ENCODE measurements at regions not wholly inside any gene's neighbourhood (a gene's known extent, or its start where the extent isn't known, plus 50 kb on each side); places are given as distances from the start of the nearest gene placed in this dataset.

GRCh38 chrX:38985945-38986344, 184.7 kb downstream of the MID1IP1 start:
- no peak overlapping the region for H3K4me3 Mint-ChIP-seq
- WGBS (ENCODE audit: insufficient coverage): 0% methylated on average over 1 of the region's 2 CpGs

GRCh38 chrX:38986586-38986985, 185.3 kb downstream of the MID1IP1 start:
- H3K27me3 Mint-ChIP-seq (ENCODE audit: low read depth in 2 of 2): peaks cover 0 to 15% of the 10 kb centered on the region in 2 donors
- Histone ChIP-seq H3K27me3 (ENCODE audit: control insufficient read depth, insufficient read depth, low read length) (no peaks in the 10 kb centered on the region), H3K36me3 (ENCODE audit: control insufficient read depth, insufficient read depth, low read length) (no peaks in the 10 kb centered on the region), H3K27ac (ENCODE audit: low read length) (no peak overlapping the region), H3K9me3 (ENCODE audit: control insufficient read depth, insufficient read depth, low read length) (no peaks in the 10 kb centered on the region), H3K4me1 (ENCODE audit: control insufficient read depth, insufficient read depth, low read length) (no peaks in the 10 kb centered on the region), H3K4me3 (ENCODE audit: low read length) (no peak overlapping the region)
- DNase-seq (no peak), ATAC-seq (no peak)
- no peak for TF ChIP-seq CTCF (IDR thresholded peaks at IDR 0.05)
- H3K36me3 Mint-ChIP-seq: no peaks in the 10 kb centered on the region
- H3K4me3 Mint-ChIP-seq: no peak overlapping the region
- intact Hi-C loops (cut with micrococcal nuclease): loop anchor here (5.0 kb wide), 1 partner anchor 219 kb away; no protein-coding TSS in a partner anchor
- 75% methylated on average over 1 of the region's 3 CpGs for WGBS (ENCODE audit: insufficient coverage)
- no peaks in the 10 kb centered on the region for H3K9me3 Mint-ChIP-seq
- H3K4me1 Mint-ChIP-seq: no peaks in the 10 kb centered on the region
- H3K27ac Mint-ChIP-seq: no peak overlapping the region

More at GRCh38 chrX:38985945-38986344, 184.7 kb downstream of the MID1IP1 start:
- H3K4me1 Mint-ChIP-seq: no peaks in the 10 kb centered on the region
- H3K36me3 Mint-ChIP-seq: no peaks in the 10 kb centered on the region
- Histone ChIP-seq H3K4me3 (ENCODE audit: low read length) (no peak overlapping the region), H3K27me3 (ENCODE audit: control insufficient read depth, insufficient read depth, low read length) (no peaks in the 10 kb centered on the region), H3K4me1 (ENCODE audit: control insufficient read depth, insufficient read depth, low read length) (no peaks in the 10 kb centered on the region), H3K9me3 (ENCODE audit: control insufficient read depth, insufficient read depth, low read length) (no peaks in the 10 kb centered on the region), H3K36me3 (ENCODE audit: control insufficient read depth, insufficient read depth, low read length) (no peaks in the 10 kb centered on the region), H3K27ac (ENCODE audit: low read length) (no peak overlapping the region)
- no peak for ATAC-seq
- no peak for DNase-seq
- H3K9me3 Mint-ChIP-seq: no peaks in the 10 kb centered on the region
- TF ChIP-seq CTCF (IDR thresholded peaks at IDR 0.05): no peak
- H3K27me3 Mint-ChIP-seq (ENCODE audit: low read depth in 2 of 2): peaks cover 0 to 14% of the 10 kb centered on the region in 2 donors
- no peak overlapping the region for H3K27ac Mint-ChIP-seq
- intact Hi-C loops (cut with micrococcal nuclease): loop anchor here (1.0 to 5.0 kb wide), 2 partner anchors 219 to 232 kb away; no protein-coding TSS in a partner anchor

- no peak for TF ChIP-seq CTCF (IDR thresholded peaks at IDR 0.05)
- Mint-ChIP-seq H3K27ac (no peak overlapping the region), H3K36me3 (no peaks in the 10 kb centered on the region), H3K9me3 (no peaks in the 10 kb centered on the region), H3K4me1 (no peaks in the 10 kb centered on the region), H3K4me3 (no peak overlapping the region), H3K27me3 (ENCODE audit: low read depth in 2 of 2) (peaks cover 0 to 22% of the 10 kb centered on the region in 2 donors)
- no peaks in the 10 kb centered on the region for H3K9me3 ChIP-seq (ENCODE audit: control insufficient read depth, insufficient read depth, low read length)
- H3K4me1 ChIP-seq (ENCODE audit: control insufficient read depth, insufficient read depth, low read length): no peaks in the 10 kb centered on the region
- no peak overlapping the region for H3K27ac ChIP-seq (ENCODE audit: low read length)
- no peak overlapping the region for H3K4me3 ChIP-seq (ENCODE audit: low read length)
- no peak for ATAC-seq
- no peak for DNase-seq
- 71% methylated on average over 3 of the region's 4 CpGs for WGBS (ENCODE audit: insufficient coverage)
- intact Hi-C loops (cut with micrococcal nuclease): loop anchor here (5.0 kb wide), 1 partner anchor 220 kb away; no protein-coding TSS in a partner anchor
- no peaks in the 10 kb centered on the region for H3K36me3 ChIP-seq (ENCODE audit: control insufficient read depth, insufficient read depth, low read length)
- no peaks in the 10 kb centered on the region for H3K27me3 ChIP-seq (ENCODE audit: control insufficient read depth, insufficient read depth, low read length)
Observed at GRCh38 chrX:38987198-38987651, 186.0 kb downstream of the MID1IP1 start.

GRCh38 chrX:38988301-38988700, 187.0 kb downstream of the MID1IP1 start:
- H3K36me3 Mint-ChIP-seq: no peaks in the 10 kb centered on the region
- WGBS (ENCODE audit: insufficient coverage): 61% methylated on average over 2 of the region's 2 CpGs
- no peaks in the 10 kb centered on the region for H3K4me1 Mint-ChIP-seq
- TF ChIP-seq CTCF (IDR thresholded peaks at IDR 0.05): no peak
- no peak overlapping the region for H3K27ac ChIP-seq (ENCODE audit: low read length)
- H3K27me3 ChIP-seq (ENCODE audit: control insufficient read depth, insufficient read depth, low read length): no peaks in the 10 kb centered on the region
- H3K27ac Mint-ChIP-seq: no peak overlapping the region
- H3K9me3 Mint-ChIP-seq: no peaks in the 10 kb centered on the region
- H3K9me3 ChIP-seq (ENCODE audit: control insufficient read depth, insufficient read depth, low read length): no peaks in the 10 kb centered on the region
- no peak for ATAC-seq
- H3K4me1 ChIP-seq (ENCODE audit: control insufficient read depth, insufficient read depth, low read length): no peaks in the 10 kb centered on the region
- no peaks in the 10 kb centered on the region for H3K36me3 ChIP-seq (ENCODE audit: control insufficient read depth, insufficient read depth, low read length)
- no peak overlapping the region for H3K4me3 Mint-ChIP-seq
- no peak for DNase-seq
- H3K27me3 Mint-ChIP-seq (ENCODE audit: low read depth in 2 of 2): peaks cover 0 to 27% of the 10 kb centered on the region in 2 donors
- no peak overlapping the region for H3K4me3 ChIP-seq (ENCODE audit: low read length)
- intact Hi-C loops (cut with micrococcal nuclease): loop anchor here (5.0 kb wide), 1 partner anchor 221 kb away; no protein-coding TSS in a partner anchor

Data from natural killer cell (primary cell).